ENCODE measurements at regions not wholly inside any gene's neighbourhood (a gene's known extent, or its start where the extent isn't known, plus 50 kb on each side); places are given as distances from the start of the nearest gene placed in this dataset.

DNA sequence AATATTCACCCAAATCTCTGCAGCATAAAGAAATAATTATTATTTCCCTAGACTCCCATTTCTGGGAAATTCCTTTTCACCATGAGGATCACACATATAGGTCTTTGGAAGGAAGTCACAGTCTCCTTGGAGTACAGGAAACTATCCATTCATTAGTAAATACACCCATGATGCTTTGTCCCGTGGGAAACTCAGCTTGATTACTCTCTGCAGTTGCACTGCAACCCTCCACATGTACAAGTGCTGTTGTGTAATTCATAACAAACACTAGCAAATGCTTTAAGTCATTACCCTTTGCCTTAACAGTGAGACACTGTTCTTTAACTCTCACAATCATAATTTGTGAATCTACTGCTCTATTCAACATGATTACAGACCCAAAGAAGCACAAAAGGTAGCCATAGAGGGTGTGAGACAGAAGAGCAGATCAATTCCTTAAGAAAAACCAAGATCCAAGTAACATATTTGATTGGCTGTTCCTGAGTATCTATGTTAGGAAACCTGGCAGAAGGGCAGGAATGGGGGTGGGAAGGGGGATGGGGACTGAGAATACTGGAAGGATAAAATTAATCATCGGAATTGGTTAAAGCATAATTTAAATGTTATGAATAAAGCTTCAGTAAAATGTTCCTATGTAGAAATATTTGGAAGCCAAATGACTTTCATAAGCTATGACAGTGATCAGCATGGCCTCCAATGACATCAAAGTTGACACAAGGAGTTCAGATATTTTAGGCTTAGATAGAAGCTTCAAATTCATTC is 268.0 kb downstream of the HACE1 start (continued):
- no peak for TF ChIP-seq CHD1 (IDR thresholded peaks at IDR 0.05; ENCODE audit: low read depth, low read length)

All from H1 (cell line).